H1 (cell line): ENCODE measurements at regions not wholly inside any gene's neighbourhood (a gene's known extent, or its start where the extent isn't known, plus 50 kb on each side); places are given as distances from the start of the nearest gene placed in this dataset.

Experiments
- CTCF ChIA-PET: fragments of 300-600 bp; sonication (Branson Sonifier 250); formaldehyde crosslinking; loops from one replicate; lab custom pipeline; 2021; ENCODE audit not compliant: partially characterized antibody; lab: Charles Lee
- POLR2A ChIA-PET: fragments of 300-600 bp; sonication (Branson Sonifier 250); formaldehyde crosslinking; loops from one replicate; lab custom pipeline; 2021; ENCODE audit warnings: inconsistent platforms; ENCODE audit not compliant: partially characterized antibody; lab: Charles Lee
- DNase-seq, 2 experiments: peaks; one replicate each; pipeline versions ENCODE4 v3.0.0 to v3.0.0-alpha.2; 2010 to 2022; ENCODE audit warnings: low spot score in 2 of 2, low read depth in 1 of 2, mixed read lengths in 1 of 2
- FAIRE-seq: peaks from 2 replicates; lab custom pipeline; 2011; peaks lifted over from hg19 to GRCh38; lab: Jason Lieb, UNC
- H2AFZ ChIP-seq: 2 replicates; pipeline ENCODE4 v1.8.1; 2012; ENCODE audit warnings: low read length, inconsistent platforms
- H2AK5ac ChIP-seq: 2 replicates; pipeline ENCODE4 v1.6.1; 2013; ENCODE audit warnings: low read depth, low read length
- H2BK120ac ChIP-seq: replicated peaks from 2 replicates; pipeline ENCODE3; 2013; ENCODE audit warnings: low read depth, low read length, inconsistent platforms
- H2BK12ac ChIP-seq: 2 replicates; pipeline ENCODE4 v1.6.1; 2013; ENCODE audit warnings: low read depth, low read length
- H2BK15ac ChIP-seq: 2 replicates; pipeline ENCODE4 v1.6.1; 2013; ENCODE audit warnings: low read length
- H2BK20ac ChIP-seq: 2 replicates; pipeline ENCODE4 v1.6.1; 2013; ENCODE audit warnings: low read length
- H2BK5ac ChIP-seq: 2 replicates; pipeline ENCODE4 v1.6.1; 2013; ENCODE audit warnings: low read depth, low read length
- H3K14ac ChIP-seq: 2 replicates; pipeline ENCODE4 v1.6.1; 2013; ENCODE audit warnings: inconsistent platforms; ENCODE audit not compliant: insufficient read length
- H3K18ac ChIP-seq: 2 replicates; pipeline ENCODE4 v1.6.1; 2013; ENCODE audit warnings: low read length; ENCODE audit errors: extremely low read depth
- H3K23ac ChIP-seq: 2 replicates; pipeline ENCODE4 v1.6.1; 2013; ENCODE audit warnings: inconsistent platforms; ENCODE audit not compliant: insufficient read length
- H3K23me2 ChIP-seq: 2 replicates; pipeline ENCODE4 v1.6.1; 2013; ENCODE audit warnings: low read depth, low read length
- H3K27ac ChIP-seq: 2 replicates; pipeline ENCODE4 v1.6.1; 2011; ENCODE audit warnings: low read depth, low read length, inconsistent platforms
- H3K27me3 ChIP-seq, 4 experiments: replicated peaks in 1 of 4; 1 replicate in 1 of 4; 2 replicates in 3 of 4; pipeline versions ENCODE4 v1.6.1 to v1.8.1; 2011 to 2013; ENCODE audit warnings: low read length in 3 of 4, mild to moderate bottlenecking in 3 of 4, inconsistent platforms in 2 of 4, mixed read lengths in 2 of 4, moderate library complexity in 1 of 4; ENCODE audit not compliant: control insufficient read depth in 3 of 4, insufficient read depth in 3 of 4; ENCODE audit errors: extremely low read depth in 1 of 4
- H3K36me3 ChIP-seq, 4 experiments: 2 replicates each; pipeline versions ENCODE4 v1.6.1 to v1.8.1; 2011 to 2013; ENCODE audit warnings: mild to moderate bottlenecking in 4 of 4, low read length in 3 of 4, moderate library complexity in 2 of 4, control low read depth in 1 of 4, inconsistent platforms in 1 of 4; ENCODE audit not compliant: insufficient read depth in 4 of 4, control insufficient read depth in 2 of 4
- H3K4ac ChIP-seq: replicated peaks from 2 replicates; pipeline ENCODE3; 2013; ENCODE audit warnings: low read length, low read depth, mixed read lengths, inconsistent platforms; ENCODE audit not compliant: insufficient read length
- H3K4me1 ChIP-seq, 4 experiments: replicated peaks in 1 of 4; 1 replicate in 1 of 4; 2 replicates in 3 of 4; pipeline versions ENCODE4 v1.6.1 to v1.8.1; 2011 to 2013; ENCODE audit warnings: low read length in 3 of 4, inconsistent platforms in 2 of 4, mixed read lengths in 1 of 4; ENCODE audit not compliant: insufficient read depth in 4 of 4, control insufficient read depth in 3 of 4
- H3K4me2 ChIP-seq, 2 experiments: 2 replicates each; pipeline versions ENCODE4 v1.6.1 to v1.8.1; 2011 to 2013; ENCODE audit warnings: low read depth in 2 of 2, low read length in 2 of 2, control low read depth in 1 of 2, inconsistent platforms in 1 of 2, mild to moderate bottlenecking in 1 of 2; ENCODE audit not compliant: insufficient read depth in 1 of 2
- H3K4me3 ChIP-seq, 4 experiments: fragments of 200-600, 300-600 bp in 1 of 4; sonication (generic), shearing (Covaris generic), sonication (Bioruptor Twin) in 1 of 4; 2 replicates each; pipeline versions ENCODE4 v1.5.1 to v1.8.1; 2011 to 2016; ENCODE audit warnings: low read length in 4 of 4, low read depth in 3 of 4, control low read depth in 2 of 4, inconsistent platforms in 2 of 4, mild to moderate bottlenecking in 2 of 4, mixed read lengths in 1 of 4, moderate library complexity in 1 of 4; ENCODE audit not compliant: insufficient read depth in 2 of 4; ENCODE audit errors: extremely low read depth in 1 of 4
- H3K56ac ChIP-seq: replicated peaks from 2 replicates; pipeline ENCODE3; 2013; ENCODE audit warnings: low read depth, mild to moderate bottlenecking, mixed read lengths, low read length, inconsistent platforms; ENCODE audit not compliant: insufficient read length
- H3K79me1 ChIP-seq: 2 replicates; pipeline ENCODE4 v1.6.1; 2013; ENCODE audit warnings: low read depth, low read length, control low read depth
- H3K79me2 ChIP-seq, 2 experiments: 2 replicates each; pipeline versions ENCODE4 v1.6.1 to v1.8.1; 2012 to 2013; ENCODE audit warnings: low read length in 2 of 2, mild to moderate bottlenecking in 2 of 2, inconsistent platforms in 1 of 2; ENCODE audit not compliant: insufficient read depth in 2 of 2, control insufficient read depth in 1 of 2
- H3K9ac ChIP-seq, 4 experiments: replicated peaks in 1 of 4; 1 replicate in 1 of 4; 2 replicates in 3 of 4; pipeline versions ENCODE4 v1.6.1 to v1.8.1; 2011 to 2013; ENCODE audit warnings: low read depth in 3 of 4, low read length in 3 of 4, control low read depth in 2 of 4, mild to moderate bottlenecking in 2 of 4, moderate library complexity in 2 of 4, inconsistent platforms in 1 of 4; ENCODE audit errors: extremely low read depth in 1 of 4
- H3K9me3 ChIP-seq, 2 experiments: 2 replicates each; pipeline versions ENCODE4 v1.6.1 to v1.8.1; 2012 to 2013; ENCODE audit warnings: mild to moderate bottlenecking in 2 of 2, moderate library complexity in 2 of 2, control low read depth in 1 of 2, inconsistent platforms in 1 of 2, low read depth in 1 of 2, low read length in 1 of 2, mixed read lengths in 1 of 2; ENCODE audit not compliant: insufficient read depth in 2 of 2
- H4K20me1 ChIP-seq, 2 experiments: replicated peaks in 1 of 2; 2 replicates each; pipeline versions ENCODE3 to v1.8.1; 2011 to 2013; ENCODE audit warnings: inconsistent platforms in 2 of 2, low read length in 2 of 2, mild to moderate bottlenecking in 1 of 2; ENCODE audit not compliant: insufficient read depth in 2 of 2, control insufficient read depth in 1 of 2
- H4K5ac ChIP-seq: 2 replicates; pipeline ENCODE4 v1.6.1; 2013; ENCODE audit warnings: low read length, low read depth, mixed read lengths, inconsistent platforms; ENCODE audit not compliant: insufficient read length
- H4K8ac ChIP-seq: 2 replicates; pipeline ENCODE4 v1.8.0; 2013; ENCODE audit warnings: mild to moderate bottlenecking, moderate library complexity, low read length, inconsistent platforms; ENCODE audit not compliant: insufficient read depth; ENCODE audit errors: extremely low read depth
- H4K91ac ChIP-seq: replicated peaks from 2 replicates; pipeline ENCODE3; 2013; ENCODE audit warnings: low read length, mixed read lengths, inconsistent platforms; ENCODE audit not compliant: insufficient read length
- KDM5A ChIP-seq: fragments of 200-600 bp; IDR thresholded peaks from 2 replicates; pipeline ENCODE4 v1.7.1; 2012; ENCODE audit warnings: mild to moderate bottlenecking, low read length, inconsistent platforms, mixed read lengths
- NRF1 ChIP-seq: IDR thresholded peaks from 2 replicates; pipeline ENCODE4 v1.6.1; 2011; ENCODE audit warnings: mild to moderate bottlenecking, low read depth, low read length, improper control_type of control experiment
- whole genome bisulfite sequencing, 2 experiments: shearing (Covaris generic) in 1 of 2; methylation state at CpG; one replicate each; pipeline versions ENCODE4 v1.1.6 to v1.1.7; 2013 to 2015; ENCODE audit warnings: low lambda C conversion rate in 2 of 2, mixed read lengths in 2 of 2, inconsistent platforms in 1 of 2, low coverage in 1 of 2, missing lambda C conversion rate in 1 of 2; ENCODE audit not compliant: insufficient replicate concordance in 2 of 2, insufficient coverage in 1 of 2, insufficient read length in 1 of 2; ENCODE audit errors: extremely low coverage in 1 of 2, missing lambda C conversion rate in 1 of 2; 5-methylcytosine and 5-hydroxymethylcytosine counted together
- TF ChIP-seq, protein P1 (sequence below): IDR thresholded peaks from 2 replicates; pipeline ENCODE4 v1.6.1; 2011; ENCODE audit warnings: low read depth, mild to moderate bottlenecking, low read length; ENCODE audit not compliant: insufficient read depth

DNA sequence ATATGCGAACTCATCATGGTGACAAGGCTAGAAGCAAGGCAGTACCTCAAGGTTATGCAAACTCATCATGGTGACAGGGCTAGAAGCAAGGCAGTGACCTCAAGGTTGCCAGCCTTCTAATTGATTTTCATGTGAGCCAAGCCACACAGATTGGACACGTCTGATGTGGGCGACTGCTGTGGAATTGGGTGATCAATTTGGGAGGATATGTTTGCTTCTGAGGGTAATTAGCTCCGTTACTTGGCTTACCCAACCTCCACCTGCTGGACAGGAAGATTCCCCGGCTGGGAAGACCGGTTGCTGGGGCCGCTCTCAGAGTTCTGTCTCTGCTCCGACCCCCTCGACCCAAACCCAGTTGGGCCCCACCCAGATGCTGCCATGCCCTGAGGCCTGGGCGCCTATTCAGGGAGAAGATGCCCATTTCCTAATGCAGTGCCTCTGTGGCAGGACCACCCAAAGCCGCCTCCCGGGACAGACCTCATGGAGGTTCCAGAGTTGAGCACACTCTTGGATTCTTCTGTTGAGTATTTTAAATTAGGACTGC, 69.9 kb upstream of the SHANK2 start:
- Histone ChIP-seq H3K23me2 (no peaks in the 10 kb centered on the region), H2BK20ac (no peak overlapping the region), H3K18ac (no peak overlapping the region), H3K9me3 (peaks cover 3 to 7% of the 10 kb centered on the region in 2 experiments; a peak in 1 of 4 replicates), H3K4me2 (no peak overlapping the region), H3K56ac (no peak overlapping the region), H3K79me1 (no peaks in the 10 kb centered on the region), H4K5ac (no peak overlapping the region), H3K27me3 (peaks cover 0 to 2% (median 0%) of the 10 kb centered on the region in 4 experiments; a peak in 2 of 7 replicates), H3K4me3 (no peak overlapping the region), H2BK120ac (no peak overlapping the region), H2AFZ (no peak overlapping the region), H4K91ac (no peak overlapping the region), H4K20me1 (no peaks in the 10 kb centered on the region), H3K14ac (no peak overlapping the region), H2BK12ac (no peak overlapping the region), H3K9ac (no peak overlapping the region), H3K4ac (no peak overlapping the region), H2BK5ac (no peak overlapping the region), H2BK15ac (no peak overlapping the region), H3K4me1 (no peaks in the 10 kb centered on the region), H3K27ac (no peak overlapping the region), H3K23ac (no peak overlapping the region), H3K79me2 (no peaks in the 10 kb centered on the region), H2AK5ac (no peak overlapping the region), H3K36me3 (no peaks in the 10 kb centered on the region), H4K8ac (no peak overlapping the region; the same call in 1 of the 2 replicates)
- 91% methylated on average over 12 of the region's 12 CpGs; no CpG with 5 or more reads in 1 of the 2 experiments for WGBS, 2 experiments
- CTCF ChIA-PET, result interaction anchor here (1.0 to 1.1 kb wide), 2 partner anchors 22 to 50 kb away, joined by 3 read pairs; no protein-coding TSS in a partner anchor
- TF ChIP-seq, protein P1, sequence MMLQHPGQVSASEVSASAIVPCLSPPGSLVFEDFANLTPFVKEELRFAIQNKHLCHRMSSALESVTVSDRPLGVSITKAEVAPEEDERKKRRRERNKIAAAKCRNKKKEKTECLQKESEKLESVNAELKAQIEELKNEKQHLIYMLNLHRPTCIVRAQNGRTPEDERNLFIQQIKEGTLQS, result no peak
- TF ChIP-seq NRF1 (no peak), KDM5A (no peak)
- FAIRE-seq (no peak), DNase-seq (no peak)
- POLR2A ChIA-PET, result no interaction called here
